HG03139 (cell line): ENCODE measurements at regions not wholly inside any gene's neighbourhood (a gene's known extent, or its start where the extent isn't known, plus 50 kb on each side); places are given as distances from the start of the nearest gene placed in this dataset.
"Not testable (repeated sequence)": the region's sequence is repeated elsewhere in the genome, so short reads cannot be mapped to it uniquely, and the experiment has no call there.

ENCODE experiments used
- ATAC-seq: cut with Tn5 transposase; IDR thresholded peaks from one replicate; pipeline ENCODE4 v1.9.1; 2021; ENCODE audit not compliant: unreplicated experiment

- ATAC-seq: no peak
Observed at GRCh38 chr13:79647533-79647932, 166.6 kb downstream of the NDFIP2 start.

- ATAC-seq: no peak
Observed at GRCh38 chr13:79646880-79647279, 165.9 kb downstream of the NDFIP2 start.

GRCh38 chr13:79645569-79645968 lies 164.6 kb downstream of the NDFIP2 start:
- no peak for ATAC-seq

- ATAC-seq: no peak
Observed at GRCh38 chr13:79642596-79642995, 161.6 kb downstream of the NDFIP2 start.

GRCh38 chr13:79637133-79637763 lies 156.3 kb downstream of the NDFIP2 start:
- ATAC-seq: no peak

- ATAC-seq: no peak
Observed at GRCh38 chr13:79631051-79631659, 150.2 kb downstream of the NDFIP2 start.

- no peak for ATAC-seq
Observed at GRCh38 chr13:79628463-79628862, 147.5 kb downstream of the NDFIP2 start.

GRCh38 chr13:79626924-79627323 lies 146.0 kb downstream of the NDFIP2 start:
- ATAC-seq: no peak

GRCh38 chr13:79625517-79625916 lies 144.6 kb downstream of the NDFIP2 start:
- no peak for ATAC-seq

- ATAC-seq: no peak
Observed at GRCh38 chr13:79621902-79622301, 140.9 kb downstream of the NDFIP2 start.

GRCh38 chr13:79621449-79621848 lies 140.5 kb downstream of the NDFIP2 start:
- no peak for ATAC-seq

- no peak for ATAC-seq
Observed at GRCh38 chr13:79614250-79614918, 133.4 kb downstream of the NDFIP2 start.

- no peak for ATAC-seq
Observed at GRCh38 chr13:79612604-79613003, 131.6 kb downstream of the NDFIP2 start.

- not testable (repeated sequence) for ATAC-seq
Observed at GRCh38 chr13:79607895-79608294, 126.9 kb downstream of the NDFIP2 start.
